Liver (tissue), 8 donors: ENCODE measurements at regions not wholly inside any gene's neighbourhood (a gene's known extent, or its start where the extent isn't known, plus 50 kb on each side); places are given as distances from the start of the nearest gene placed in this dataset.

Experiments
- DNase-seq: peaks from one replicate; pipeline ENCODE4 v3.0.0-alpha.2; 2017; ENCODE audit warnings: low spot score
- H3K27ac ChIP-seq, 2 donors: one replicate each; pipeline ENCODE4 v1.7.0; 2013; ENCODE audit warnings: inconsistent platforms in 2 of 2, low read length in 2 of 2, control low read depth in 1 of 2, low read depth in 1 of 2, mild to moderate bottlenecking in 1 of 2
- H3K27me3 ChIP-seq, 4 donors: one replicate each; pipeline versions ENCODE4 v1.6.1 to v1.7.0; 2013; ENCODE audit warnings: low read length in 3 of 4, inconsistent platforms in 1 of 4, mild to moderate bottlenecking in 1 of 4, moderate library complexity in 1 of 4; ENCODE audit not compliant: control insufficient read depth in 4 of 4, insufficient read depth in 4 of 4
- H3K36me3 ChIP-seq, 4 donors: one replicate each; pipeline versions ENCODE4 v1.6.1 to v1.7.0; 2013; ENCODE audit warnings: low read length in 3 of 4, mild to moderate bottlenecking in 3 of 4, low read depth in 1 of 4, moderate library complexity in 1 of 4; ENCODE audit not compliant: control insufficient read depth in 4 of 4, insufficient read depth in 3 of 4
- H3K4me1 ChIP-seq, 4 donors: one replicate each; pipeline versions ENCODE4 v1.6.1 to v1.7.0; 2013; ENCODE audit warnings: low read length in 3 of 4, mild to moderate bottlenecking in 3 of 4, moderate library complexity in 1 of 4; ENCODE audit not compliant: control insufficient read depth in 4 of 4, insufficient read depth in 4 of 4
- H3K4me3 ChIP-seq, 3 donors: one replicate each; pipeline versions ENCODE4 v1.6.1 to v1.7.0; 2013; ENCODE audit warnings: low read length in 3 of 3, control low read depth in 1 of 3, low read depth in 1 of 3, mild to moderate bottlenecking in 1 of 3
- H3K9ac ChIP-seq, 2 donors: one replicate each; pipeline ENCODE4 v1.7.0; 2013; ENCODE audit warnings: low read length in 2 of 2, mild to moderate bottlenecking in 2 of 2, moderate library complexity in 2 of 2, control low read depth in 1 of 2, low read depth in 1 of 2
- H3K9me3 ChIP-seq, 4 donors: one replicate each; pipeline versions ENCODE4 v1.6.1 to v1.7.0; 2013; ENCODE audit warnings: low read length in 3 of 4; ENCODE audit not compliant: control insufficient read depth in 4 of 4
- EGR1 ChIP-seq, 2 donors: IDR thresholded peaks; 2 replicates each; pipeline ENCODE4 v1.6.1; 2016 to 2018; ENCODE audit warnings: antibody characterized with exemption in 2 of 2, low read depth in 2 of 2
- FOXA1 ChIP-seq: IDR thresholded peaks from 2 replicates; pipeline ENCODE4 v1.6.1; 2016; ENCODE audit warnings: antibody characterized with exemption
- GABPA ChIP-seq, 2 donors: IDR thresholded peaks in 1 of 2; conservative IDR thresholded peaks in 1 of 2; 2 replicates each; pipeline ENCODE4 v1.6.1; 2016; ENCODE audit warnings: antibody characterized with exemption in 2 of 2, mild to moderate bottlenecking in 1 of 2, moderate library complexity in 1 of 2
- HNF4G ChIP-seq: IDR thresholded peaks from 2 replicates; pipeline ENCODE4 v1.6.1; 2016; ENCODE audit warnings: antibody characterized with exemption
- JUND ChIP-seq, 2 donors: IDR thresholded peaks; 2 replicates each; pipeline ENCODE4 v1.6.1; 2016; ENCODE audit warnings: antibody characterized with exemption in 2 of 2
- RXRA ChIP-seq, 2 donors: IDR thresholded peaks; 2 replicates each; pipeline ENCODE4 v1.6.1; 2017 to 2018; ENCODE audit warnings: antibody characterized with exemption in 2 of 2, mild to moderate bottlenecking in 1 of 2
- SP1 ChIP-seq: IDR thresholded peaks from 2 replicates; pipeline ENCODE4 v1.6.1; 2018; ENCODE audit warnings: antibody characterized with exemption, mild to moderate bottlenecking
- TAF1 ChIP-seq: conservative IDR thresholded peaks from 2 replicates; pipeline ENCODE4 v1.6.1; 2016; ENCODE audit warnings: antibody characterized with exemption, mild to moderate bottlenecking
- WGBS: extraction: QIAGEN DNeasy Blood & Tissue Kit; methylation state at CpG from one replicate; pipeline ENCODE4 v1.1.7; 2013; 5-methylcytosine and 5-hydroxymethylcytosine counted together
- TF ChIP-seq, protein P1 (sequence below): IDR thresholded peaks from 2 replicates; pipeline ENCODE4 v1.6.1; 2016; ENCODE audit warnings: antibody characterized with exemption
- TF ChIP-seq, protein P2 (sequence below): fragments of 150-350 bp; IDR thresholded peaks from 2 replicates; pipeline ENCODE4 v1.5.1; 2017; ENCODE audit warnings: improper control_type of control experiment, low read depth, low read length; ENCODE audit not compliant: missing input control
- TF ChIP-seq, protein P3 (sequence below): IDR thresholded peaks from 2 replicates; pipeline ENCODE4 v1.6.1; 2016; ENCODE audit warnings: antibody characterized with exemption
- TF ChIP-seq, protein P4 (sequence below): IDR thresholded peaks from 2 replicates; pipeline ENCODE4 v1.6.1; 2016; ENCODE audit warnings: antibody characterized with exemption, mild to moderate bottlenecking
- donor health status: healthy.
- donor health status: healthy.
- donor health status: healthy.
- donor health status: healthy.
- donor health status: healthy.

DNA sequence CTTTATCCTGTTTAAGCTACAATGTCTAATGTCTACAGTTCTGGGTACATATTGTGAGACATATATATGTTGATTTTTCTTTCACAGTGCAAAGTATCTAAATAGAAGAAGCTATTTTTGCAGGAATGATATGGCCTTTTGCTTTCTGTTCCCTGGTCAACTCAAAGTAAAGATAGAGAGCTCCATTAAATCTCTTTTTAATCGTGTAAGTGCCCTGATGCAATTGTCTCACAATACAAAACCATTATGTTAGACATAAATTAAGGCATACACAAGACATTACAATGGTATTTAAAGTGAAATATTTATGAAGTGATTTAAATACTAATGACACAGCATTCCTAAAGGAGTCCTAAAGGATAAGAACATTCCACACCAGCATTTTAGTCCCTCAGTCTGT is 1559.7 kb upstream of the AGA start:
- H3K27ac ChIP-seq, result no peak overlapping the region
- WGBS, result 46% methylated on average over 1 of the region's 1 CpG
- no peak for DNase-seq

DNA sequence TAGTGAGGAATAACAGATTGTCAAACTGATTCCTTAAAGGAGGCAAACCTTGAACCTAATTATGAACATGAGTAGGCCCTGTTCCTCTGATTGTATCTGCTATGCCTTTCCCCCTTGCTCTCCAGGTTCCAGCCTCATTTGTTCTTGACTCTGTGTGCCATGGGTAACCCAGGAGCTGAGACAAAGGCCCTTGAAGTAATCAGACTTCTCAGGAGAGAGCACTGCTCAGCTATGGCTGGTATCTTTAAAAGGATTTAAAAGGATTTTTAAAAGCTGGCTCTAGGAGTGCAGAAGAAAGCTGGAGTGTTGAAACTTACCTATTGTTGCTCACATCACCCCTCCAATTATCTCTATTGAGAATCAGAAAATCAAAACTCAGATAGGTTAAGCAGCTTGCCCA is 1565.5 kb upstream of the AGA start:
- Histone ChIP-seq H3K9ac (no peak overlapping the region), H3K4me3 (no peak overlapping the region), H3K36me3 (no peaks in the 10 kb centered on the region), H3K4me1 (no peaks in the 10 kb centered on the region), H3K9me3 (peaks cover 0 to under 1% (median 0%) of the 10 kb centered on the region in 4 donors), H3K27ac (no peak overlapping the region), H3K27me3 (no peaks in the 10 kb centered on the region)
- DNase-seq, result no peak
- no peak for TF ChIP-seq TAF1
- TF ChIP-seq, protein P1, sequence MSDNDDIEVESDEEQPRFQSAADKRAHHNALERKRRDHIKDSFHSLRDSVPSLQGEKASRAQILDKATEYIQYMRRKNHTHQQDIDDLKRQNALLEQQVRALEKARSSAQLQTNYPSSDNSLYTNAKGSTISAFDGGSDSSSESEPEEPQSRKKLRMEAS, result no peak
- TF ChIP-seq EGR1 (IDR thresholded peaks at IDR 0.05; ENCODE audit: low read depth in 2 of 2), result no peak
- TF ChIP-seq GABPA (IDR thresholded peaks at IDR 0.05 in 1 of 2, conservative IDR thresholded peaks at IDR 0.05 in 1 of 2), result no peak
- no peak for TF ChIP-seq FOXA1
- TF ChIP-seq HNF4G, result no peak
- TF ChIP-seq RXRA (IDR thresholded peaks at IDR 0.05), result no peak
- TF ChIP-seq, protein P2, sequence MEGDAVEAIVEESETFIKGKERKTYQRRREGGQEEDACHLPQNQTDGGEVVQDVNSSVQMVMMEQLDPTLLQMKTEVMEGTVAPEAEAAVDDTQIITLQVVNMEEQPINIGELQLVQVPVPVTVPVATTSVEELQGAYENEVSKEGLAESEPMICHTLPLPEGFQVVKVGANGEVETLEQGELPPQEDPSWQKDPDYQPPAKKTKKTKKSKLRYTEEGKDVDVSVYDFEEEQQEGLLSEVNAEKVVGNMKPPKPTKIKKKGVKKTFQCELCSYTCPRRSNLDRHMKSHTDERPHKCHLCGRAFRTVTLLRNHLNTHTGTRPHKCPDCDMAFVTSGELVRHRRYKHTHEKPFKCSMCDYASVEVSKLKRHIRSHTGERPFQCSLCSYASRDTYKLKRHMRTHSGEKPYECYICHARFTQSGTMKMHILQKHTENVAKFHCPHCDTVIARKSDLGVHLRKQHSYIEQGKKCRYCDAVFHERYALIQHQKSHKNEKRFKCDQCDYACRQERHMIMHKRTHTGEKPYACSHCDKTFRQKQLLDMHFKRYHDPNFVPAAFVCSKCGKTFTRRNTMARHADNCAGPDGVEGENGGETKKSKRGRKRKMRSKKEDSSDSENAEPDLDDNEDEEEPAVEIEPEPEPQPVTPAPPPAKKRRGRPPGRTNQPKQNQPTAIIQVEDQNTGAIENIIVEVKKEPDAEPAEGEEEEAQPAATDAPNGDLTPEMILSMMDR, result no peak

More for the DNA sequence above, 1559.7 kb upstream of the AGA start:
- Histone ChIP-seq H3K9me3 (peaks cover 0 to 5% (median 0%) of the 10 kb centered on the region in 4 donors), H3K36me3 (no peaks in the 10 kb centered on the region), H3K9ac (no peak overlapping the region), H3K27me3 (no peaks in the 10 kb centered on the region), H3K4me3 (no peak overlapping the region), H3K4me1 (no peaks in the 10 kb centered on the region)
- TF ChIP-seq EGR1 (IDR thresholded peaks at IDR 0.05; ENCODE audit: low read depth in 2 of 2) (no peak), SP1 (no peak), RXRA (IDR thresholded peaks at IDR 0.05) (no peak), JUND (IDR thresholded peaks at IDR 0.05) (no peak)
- TF ChIP-seq, protein P3, sequence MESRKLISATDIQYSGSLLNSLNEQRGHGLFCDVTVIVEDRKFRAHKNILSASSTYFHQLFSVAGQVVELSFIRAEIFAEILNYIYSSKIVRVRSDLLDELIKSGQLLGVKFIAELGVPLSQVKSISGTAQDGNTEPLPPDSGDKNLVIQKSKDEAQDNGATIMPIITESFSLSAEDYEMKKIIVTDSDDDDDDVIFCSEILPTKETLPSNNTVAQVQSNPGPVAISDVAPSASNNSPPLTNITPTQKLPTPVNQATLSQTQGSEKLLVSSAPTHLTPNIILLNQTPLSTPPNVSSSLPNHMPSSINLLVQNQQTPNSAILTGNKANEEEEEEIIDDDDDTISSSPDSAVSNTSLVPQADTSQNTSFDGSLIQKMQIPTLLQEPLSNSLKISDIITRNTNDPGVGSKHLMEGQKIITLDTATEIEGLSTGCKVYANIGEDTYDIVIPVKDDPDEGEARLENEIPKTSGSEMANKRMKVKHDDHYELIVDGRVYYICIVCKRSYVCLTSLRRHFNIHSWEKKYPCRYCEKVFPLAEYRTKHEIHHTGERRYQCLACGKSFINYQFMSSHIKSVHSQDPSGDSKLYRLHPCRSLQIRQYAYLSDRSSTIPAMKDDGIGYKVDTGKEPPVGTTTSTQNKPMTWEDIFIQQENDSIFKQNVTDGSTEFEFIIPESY, result no peak
- TF ChIP-seq, protein P4, sequence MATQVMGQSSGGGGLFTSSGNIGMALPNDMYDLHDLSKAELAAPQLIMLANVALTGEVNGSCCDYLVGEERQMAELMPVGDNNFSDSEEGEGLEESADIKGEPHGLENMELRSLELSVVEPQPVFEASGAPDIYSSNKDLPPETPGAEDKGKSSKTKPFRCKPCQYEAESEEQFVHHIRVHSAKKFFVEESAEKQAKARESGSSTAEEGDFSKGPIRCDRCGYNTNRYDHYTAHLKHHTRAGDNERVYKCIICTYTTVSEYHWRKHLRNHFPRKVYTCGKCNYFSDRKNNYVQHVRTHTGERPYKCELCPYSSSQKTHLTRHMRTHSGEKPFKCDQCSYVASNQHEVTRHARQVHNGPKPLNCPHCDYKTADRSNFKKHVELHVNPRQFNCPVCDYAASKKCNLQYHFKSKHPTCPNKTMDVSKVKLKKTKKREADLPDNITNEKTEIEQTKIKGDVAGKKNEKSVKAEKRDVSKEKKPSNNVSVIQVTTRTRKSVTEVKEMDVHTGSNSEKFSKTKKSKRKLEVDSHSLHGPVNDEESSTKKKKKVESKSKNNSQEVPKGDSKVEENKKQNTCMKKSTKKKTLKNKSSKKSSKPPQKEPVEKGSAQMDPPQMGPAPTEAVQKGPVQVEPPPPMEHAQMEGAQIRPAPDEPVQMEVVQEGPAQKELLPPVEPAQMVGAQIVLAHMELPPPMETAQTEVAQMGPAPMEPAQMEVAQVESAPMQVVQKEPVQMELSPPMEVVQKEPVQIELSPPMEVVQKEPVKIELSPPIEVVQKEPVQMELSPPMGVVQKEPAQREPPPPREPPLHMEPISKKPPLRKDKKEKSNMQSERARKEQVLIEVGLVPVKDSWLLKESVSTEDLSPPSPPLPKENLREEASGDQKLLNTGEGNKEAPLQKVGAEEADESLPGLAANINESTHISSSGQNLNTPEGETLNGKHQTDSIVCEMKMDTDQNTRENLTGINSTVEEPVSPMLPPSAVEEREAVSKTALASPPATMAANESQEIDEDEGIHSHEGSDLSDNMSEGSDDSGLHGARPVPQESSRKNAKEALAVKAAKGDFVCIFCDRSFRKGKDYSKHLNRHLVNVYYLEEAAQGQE, result no peak
- TF ChIP-seq, protein P2, result no peak
